ENCODE measurements at regions not wholly inside any gene's neighbourhood (a gene's known extent, or its start where the extent isn't known, plus 50 kb on each side); places are given as distances from the start of the nearest gene placed in this dataset.
"Not testable (repeated sequence)": the region's sequence is repeated elsewhere in the genome, so short reads cannot be mapped to it uniquely, and the experiment has no call there.

DNA sequence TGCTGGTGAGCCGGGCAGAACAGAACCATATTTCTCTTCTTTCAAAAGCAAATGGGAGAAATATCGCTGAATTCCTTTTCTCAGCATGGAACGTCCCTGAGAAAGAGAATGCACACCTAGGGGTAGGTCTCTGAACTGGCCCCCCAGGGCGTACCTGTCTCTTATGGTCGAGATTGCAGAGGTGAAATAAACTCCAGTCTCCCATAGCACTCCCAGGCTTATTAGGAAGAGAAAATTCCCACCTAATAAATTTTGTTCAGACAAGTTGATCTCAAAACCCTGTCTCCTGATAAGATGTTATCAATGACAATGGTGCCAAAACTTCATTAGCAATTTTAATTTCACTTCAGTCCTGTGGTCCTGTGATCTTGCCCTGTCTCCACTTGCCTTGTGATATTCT is 106.6 kb upstream of the FAM90A26 start:
- in situ Hi-C loops (cut with MboI; ENCODE audit: low pct_ligation_motif_present in 1 of 4, low pct_unique_long_range_greater_than_20kb in 1 of 4, low sequenced_read_pairs in 3 of 4); H3K27ac ChIP-seq; H3K27me3 ChIP-seq; H3K9me3 ChIP-seq; intact Hi-C loops (cut with DNase I; ENCODE audit: low total_unique reads); H3K36me3 ChIP-seq; H3K4me3 ChIP-seq; H3K4me1 ChIP-seq; DNase-seq: not testable (repeated sequence)
- WGBS, 2 donors (ENCODE audit: low coverage in 1 of 2), result 88 to 95% methylated on average over 3 to 5 of the region's 5 CpGs

DNA sequence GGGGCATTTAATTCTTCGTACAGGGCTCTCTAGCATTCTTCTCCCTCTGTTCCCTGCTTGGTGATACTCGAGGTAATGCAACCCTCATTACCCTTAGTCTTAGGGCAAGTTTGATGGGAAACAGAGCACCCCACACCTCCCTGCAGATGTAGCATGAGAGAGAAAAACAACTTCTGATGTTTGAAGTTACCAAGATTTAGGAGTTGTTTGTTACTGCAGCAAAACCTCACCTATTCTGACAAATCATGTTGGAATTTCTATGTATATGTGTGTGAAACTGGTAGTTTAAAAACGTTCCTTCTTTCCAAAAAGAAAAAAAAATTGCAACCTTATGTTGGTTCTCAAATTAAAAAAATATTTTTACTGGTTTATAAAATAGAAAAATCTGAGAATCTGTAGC is 145.3 kb upstream of the FAM90A26 start:
- H3K27ac ChIP-seq; DNase-seq; H3K9me3 ChIP-seq; H3K36me3 ChIP-seq; H3K4me3 ChIP-seq; H3K27me3 ChIP-seq; intact Hi-C loops (cut with DNase I; ENCODE audit: low total_unique reads); in situ Hi-C loops (cut with MboI; ENCODE audit: low pct_ligation_motif_present in 1 of 4, low pct_unique_long_range_greater_than_20kb in 1 of 4, low sequenced_read_pairs in 3 of 4); H3K4me1 ChIP-seq: not testable (repeated sequence)
- 47 to 50% methylated on average over 3 of the region's 3 CpGs for whole genome bisulfite sequencing, 2 donors (ENCODE audit: low coverage in 1 of 2)

DNA sequence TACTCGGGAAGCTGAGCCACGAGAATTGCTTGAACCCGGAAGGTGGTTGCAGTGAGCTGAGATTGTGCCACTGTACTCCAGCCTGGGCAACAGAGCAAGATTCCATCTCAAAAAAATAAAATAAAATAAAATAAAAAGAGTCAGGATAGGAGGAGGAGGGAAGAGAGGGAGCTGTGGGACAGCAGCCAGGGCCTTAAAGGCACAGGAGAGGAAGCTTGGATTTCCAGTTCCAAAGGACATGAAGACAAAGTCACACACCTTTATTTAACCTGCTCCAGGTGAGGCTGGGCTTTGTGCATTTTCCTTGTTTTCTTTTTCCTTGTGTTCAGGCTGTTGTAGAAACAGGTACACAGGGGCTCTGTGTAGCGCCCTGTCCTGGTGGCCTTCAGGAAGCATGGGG is 138.2 kb upstream of the HMX1 start:
- H3K9me3 ChIP-seq; H3K27me3 ChIP-seq; H3K36me3 ChIP-seq; in situ Hi-C loops (cut with MboI; ENCODE audit: low pct_ligation_motif_present in 1 of 4, low pct_unique_long_range_greater_than_20kb in 1 of 4, low sequenced_read_pairs in 3 of 4); intact Hi-C loops (cut with DNase I; ENCODE audit: low total_unique reads); H3K4me3 ChIP-seq; H3K4me1 ChIP-seq: not testable (repeated sequence)
- H3K27ac ChIP-seq, result peak overlapping the region in 3 of 4 donors; percentile 36 to 51 (median 50)
- DNase-seq, result peak; percentile 33
- 64 to 72% methylated on average over 4 of the region's 4 CpGs for WGBS, 2 donors (ENCODE audit: low coverage in 1 of 2)

DNA sequence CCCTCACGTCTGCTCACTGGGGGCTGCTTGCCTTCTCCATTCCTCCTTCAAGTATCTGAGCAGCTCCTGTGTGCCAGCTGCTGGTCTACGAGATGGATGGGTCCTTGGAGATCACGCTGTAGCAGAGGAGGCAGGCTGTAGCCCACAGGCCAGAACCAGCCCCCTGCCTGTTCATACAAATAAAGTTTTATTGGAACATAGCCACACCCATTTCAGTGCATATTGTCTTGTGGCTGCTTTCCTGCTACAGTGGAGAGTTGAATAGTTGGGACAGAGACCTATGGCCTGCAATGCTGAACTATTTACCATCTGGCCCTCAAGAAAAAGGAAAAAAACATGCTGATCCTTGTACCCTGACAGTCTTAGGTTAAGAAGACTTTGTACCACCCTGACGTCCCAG is 136.8 kb upstream of the HMX1 start:
- in situ Hi-C loops (cut with MboI; ENCODE audit: low pct_ligation_motif_present in 1 of 4, low pct_unique_long_range_greater_than_20kb in 1 of 4, low sequenced_read_pairs in 3 of 4); H3K36me3 ChIP-seq; H3K4me1 ChIP-seq; DNase-seq; intact Hi-C loops (cut with DNase I; ENCODE audit: low total_unique reads); H3K27me3 ChIP-seq; H3K4me3 ChIP-seq; H3K9me3 ChIP-seq; H3K27ac ChIP-seq: not testable (repeated sequence)
- WGBS, 2 donors (ENCODE audit: low coverage in 1 of 2), result 67 to 80% methylated on average over 1 to 2 of the region's 4 CpGs

DNA sequence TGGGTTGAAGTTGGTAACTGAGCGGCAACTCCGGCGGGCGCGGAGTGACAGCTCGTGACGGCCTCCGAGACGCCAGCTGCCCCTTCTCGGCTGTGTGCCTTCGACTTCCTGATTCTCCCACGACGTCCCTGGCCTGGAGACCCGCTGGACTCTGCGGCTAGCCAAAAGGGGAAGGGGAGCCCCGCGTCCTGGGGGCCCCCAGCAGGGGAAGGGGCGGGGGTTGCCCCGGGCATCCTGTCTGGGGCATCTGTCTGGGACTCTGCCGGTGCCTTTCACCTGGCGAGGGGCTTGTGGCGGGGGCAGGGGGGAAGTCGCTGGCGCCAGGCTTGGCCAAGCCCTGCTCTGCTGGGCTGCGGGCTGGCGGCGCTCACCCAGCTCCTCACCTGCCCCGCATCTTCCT is 129.5 kb upstream of the HMX1 start:
- DNase-seq; H3K36me3 ChIP-seq; intact Hi-C loops (cut with DNase I; ENCODE audit: low total_unique reads); in situ Hi-C loops (cut with MboI; ENCODE audit: low pct_ligation_motif_present in 1 of 4, low pct_unique_long_range_greater_than_20kb in 1 of 4, low sequenced_read_pairs in 3 of 4); H3K27ac ChIP-seq; H3K9me3 ChIP-seq; H3K4me1 ChIP-seq: not testable (repeated sequence)
- Histone ChIP-seq H3K4me3 (peak overlapping the region in 3 of 4 donors; percentile 22 to 47 (median 35)), H3K27me3 (peaks cover 17% of the 10 kb centered on the region)
- WGBS, 2 donors (ENCODE audit: low coverage in 1 of 2), result 18% methylated on average over 10 of the region's 28 CpGs; no CpG with 5 or more reads in 1 of the 2 donors

DNA sequence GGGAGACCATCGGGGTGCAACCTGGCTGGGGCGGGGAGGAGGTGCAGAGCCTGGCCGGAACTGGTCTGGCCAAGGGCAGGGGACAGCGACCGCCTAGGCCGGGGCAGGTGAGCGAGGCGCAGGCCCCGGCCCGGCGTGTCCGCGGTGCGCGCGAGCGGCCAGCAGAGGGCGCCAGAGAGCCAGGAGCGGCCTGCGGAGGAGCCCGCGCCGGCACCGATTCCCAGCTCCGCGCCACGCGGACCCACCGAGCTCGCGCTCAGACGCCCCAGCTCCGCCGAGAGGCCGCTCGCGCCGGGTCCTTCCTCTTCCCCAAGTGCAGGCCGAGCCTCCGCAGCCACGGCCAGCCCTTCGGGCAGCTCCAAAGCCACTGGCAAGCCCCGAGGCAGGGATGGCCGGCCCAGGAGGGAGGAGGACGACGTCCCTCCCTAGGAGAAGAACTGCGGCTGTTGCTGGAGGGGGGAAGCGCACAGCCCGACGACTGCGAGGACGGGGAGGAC is 128.9 kb upstream of the HMX1 start:
- H3K4me3 ChIP-seq, result peak overlapping the region in 3 of 4 donors; percentile 22 to 47 (median 35)

DNA sequence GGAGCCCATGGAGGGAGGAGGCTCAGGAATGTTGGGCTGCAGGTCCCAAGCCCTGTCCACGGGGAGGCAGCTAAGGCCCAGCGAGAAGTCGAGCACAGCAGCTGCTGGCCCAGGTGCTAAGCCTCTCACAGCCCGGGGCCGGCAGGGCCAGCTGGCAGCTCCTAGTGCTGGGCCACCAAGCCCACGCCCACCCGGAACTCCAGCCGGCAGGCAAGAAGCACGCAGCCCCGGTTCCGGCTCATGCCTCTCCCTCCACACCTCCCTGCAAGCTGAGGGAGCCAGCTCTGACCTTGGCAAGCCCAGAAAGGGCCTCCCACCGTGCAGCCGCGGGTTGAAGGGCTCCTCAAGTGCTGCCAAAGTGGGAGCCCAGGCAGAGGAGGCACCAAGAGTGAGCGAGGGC is 121.3 kb upstream of the HMX1 start:
- in situ Hi-C loops (cut with MboI; ENCODE audit: low pct_ligation_motif_present in 1 of 4, low pct_unique_long_range_greater_than_20kb in 1 of 4, low sequenced_read_pairs in 3 of 4); intact Hi-C loops (cut with DNase I; ENCODE audit: low total_unique reads); H3K4me3 ChIP-seq; H3K36me3 ChIP-seq; H3K27me3 ChIP-seq; H3K9me3 ChIP-seq; H3K4me1 ChIP-seq; H3K27ac ChIP-seq; DNase-seq: not testable (repeated sequence)
- 76% methylated on average over 3 of the region's 15 CpGs; no CpG with 5 or more reads in 1 of the 2 donors for WGBS, 2 donors (ENCODE audit: low coverage in 1 of 2)

More for the DNA sequence above, 128.9 kb upstream of the HMX1 start:
- H3K4me1 ChIP-seq; in situ Hi-C loops (cut with MboI; ENCODE audit: low pct_ligation_motif_present in 1 of 4, low pct_unique_long_range_greater_than_20kb in 1 of 4, low sequenced_read_pairs in 3 of 4); intact Hi-C loops (cut with DNase I; ENCODE audit: low total_unique reads); H3K27ac ChIP-seq; H3K36me3 ChIP-seq; H3K9me3 ChIP-seq: not testable (repeated sequence)
- TF ChIP-seq, protein P1, sequence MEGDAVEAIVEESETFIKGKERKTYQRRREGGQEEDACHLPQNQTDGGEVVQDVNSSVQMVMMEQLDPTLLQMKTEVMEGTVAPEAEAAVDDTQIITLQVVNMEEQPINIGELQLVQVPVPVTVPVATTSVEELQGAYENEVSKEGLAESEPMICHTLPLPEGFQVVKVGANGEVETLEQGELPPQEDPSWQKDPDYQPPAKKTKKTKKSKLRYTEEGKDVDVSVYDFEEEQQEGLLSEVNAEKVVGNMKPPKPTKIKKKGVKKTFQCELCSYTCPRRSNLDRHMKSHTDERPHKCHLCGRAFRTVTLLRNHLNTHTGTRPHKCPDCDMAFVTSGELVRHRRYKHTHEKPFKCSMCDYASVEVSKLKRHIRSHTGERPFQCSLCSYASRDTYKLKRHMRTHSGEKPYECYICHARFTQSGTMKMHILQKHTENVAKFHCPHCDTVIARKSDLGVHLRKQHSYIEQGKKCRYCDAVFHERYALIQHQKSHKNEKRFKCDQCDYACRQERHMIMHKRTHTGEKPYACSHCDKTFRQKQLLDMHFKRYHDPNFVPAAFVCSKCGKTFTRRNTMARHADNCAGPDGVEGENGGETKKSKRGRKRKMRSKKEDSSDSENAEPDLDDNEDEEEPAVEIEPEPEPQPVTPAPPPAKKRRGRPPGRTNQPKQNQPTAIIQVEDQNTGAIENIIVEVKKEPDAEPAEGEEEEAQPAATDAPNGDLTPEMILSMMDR (IDR thresholded peaks at IDR 0.05), result peak; percentile 28 to 91 (median 80)
- WGBS, 2 donors (ENCODE audit: low coverage in 1 of 2), result 3% methylated on average over 46 of the region's 52 CpGs; no CpG with 5 or more reads in 1 of the 2 donors
- H3K27me3 ChIP-seq, result peaks cover 17% of the 10 kb centered on the region
- DNase-seq, result peak; percentile 61

DNA sequence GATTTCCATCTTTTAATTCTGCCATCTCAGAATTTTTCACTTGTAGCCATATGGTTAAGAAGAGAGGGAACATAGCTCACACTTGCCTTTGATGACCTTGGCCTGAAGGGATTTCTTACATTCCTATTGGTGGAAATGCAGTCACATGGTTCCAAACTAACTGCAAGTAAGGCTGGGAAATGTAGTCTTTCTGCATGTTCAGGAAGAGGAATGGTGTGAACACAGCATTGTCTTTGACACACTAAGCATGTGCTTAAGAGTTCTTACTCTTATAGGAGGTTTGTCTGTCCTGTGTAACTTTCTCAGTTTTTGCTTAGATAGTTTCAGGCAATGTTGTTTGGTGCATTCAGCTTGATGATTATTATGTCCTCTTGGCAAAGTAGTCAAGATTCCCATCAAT is 119.8 kb upstream of the HMX1 start:
- H3K27me3 ChIP-seq; DNase-seq; H3K9me3 ChIP-seq; H3K27ac ChIP-seq; H3K4me3 ChIP-seq; H3K36me3 ChIP-seq; intact Hi-C loops (cut with DNase I; ENCODE audit: low total_unique reads); H3K4me1 ChIP-seq; in situ Hi-C loops (cut with MboI; ENCODE audit: low pct_ligation_motif_present in 1 of 4, low pct_unique_long_range_greater_than_20kb in 1 of 4, low sequenced_read_pairs in 3 of 4): not testable (repeated sequence)

DNA sequence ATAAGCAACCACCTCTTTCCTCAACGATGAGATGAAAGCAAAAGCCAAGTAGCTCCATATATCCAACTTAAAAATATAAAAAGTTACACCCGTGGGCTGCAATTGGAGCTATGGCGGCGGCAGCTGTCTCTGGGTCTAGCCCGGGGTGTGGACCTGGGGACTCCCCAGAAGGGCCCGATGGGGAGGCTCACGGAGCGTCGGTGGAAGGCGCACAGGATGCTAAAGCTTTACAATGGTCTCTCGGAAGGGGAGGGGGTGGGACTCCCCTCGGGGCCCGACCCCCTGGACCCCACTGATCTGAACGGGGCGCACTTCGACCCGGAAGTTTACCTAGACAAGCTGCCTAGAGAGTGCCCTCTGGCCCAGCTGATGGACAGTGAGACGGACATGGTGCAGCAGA is 118.7 kb upstream of the HMX1 start:
- H3K4me3 ChIP-seq; H3K9me3 ChIP-seq; intact Hi-C loops (cut with DNase I; ENCODE audit: low total_unique reads); H3K27me3 ChIP-seq; in situ Hi-C loops (cut with MboI; ENCODE audit: low pct_ligation_motif_present in 1 of 4, low pct_unique_long_range_greater_than_20kb in 1 of 4, low sequenced_read_pairs in 3 of 4); DNase-seq; H3K4me1 ChIP-seq; H3K36me3 ChIP-seq; H3K27ac ChIP-seq: not testable (repeated sequence)
- 88% methylated on average over 18 of the region's 18 CpGs; no CpG with 5 or more reads in 1 of the 2 donors for whole genome bisulfite sequencing, 2 donors (ENCODE audit: low coverage in 1 of 2)

DNA sequence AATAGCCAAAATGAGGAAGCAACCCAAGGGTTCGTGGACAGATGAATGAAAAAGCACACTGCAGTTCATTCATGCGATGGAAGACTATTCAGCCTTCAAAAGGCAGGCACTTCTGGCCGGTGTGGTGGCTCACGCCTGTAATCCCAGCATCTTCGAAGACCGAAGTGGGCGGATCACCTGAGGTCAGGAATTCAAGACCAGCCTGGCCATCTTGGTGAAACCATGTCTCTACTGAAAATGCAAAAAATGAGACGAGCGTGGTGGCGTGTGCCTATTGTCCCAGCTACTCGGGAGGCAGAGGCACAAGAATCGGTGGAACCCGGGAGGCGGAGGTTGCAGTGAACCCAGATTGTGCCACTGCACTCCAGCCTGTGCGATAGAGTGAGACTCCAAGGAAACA is 114.1 kb upstream of the HMX1 start:
- in situ Hi-C loops (cut with MboI; ENCODE audit: low pct_ligation_motif_present in 1 of 4, low pct_unique_long_range_greater_than_20kb in 1 of 4, low sequenced_read_pairs in 3 of 4), result not testable (repeated sequence)

More for the DNA sequence above, 114.1 kb upstream of the HMX1 start:
- H3K27me3 ChIP-seq; H3K4me3 ChIP-seq; H3K4me1 ChIP-seq; H3K9me3 ChIP-seq; DNase-seq; H3K36me3 ChIP-seq; intact Hi-C loops (cut with DNase I; ENCODE audit: low total_unique reads); H3K27ac ChIP-seq: not testable (repeated sequence)
- 89 to 94% methylated on average over 8 to 15 of the region's 15 CpGs for WGBS, 2 donors (ENCODE audit: low coverage in 1 of 2)

All from transverse colon (tissue), 4 donors.